KBM-7 (cell line): ENCODE measurements at regions not wholly inside any gene's neighbourhood (a gene's known extent, or its start where the extent isn't known, plus 50 kb on each side); places are given as distances from the start of the nearest gene placed in this dataset.

Source experiments
- DNase-seq: peaks from one replicate; pipeline ENCODE4 v3.0.0-alpha.2; 2015
- in situ Hi-C: fragments of 300-500 bp; cut with MboI; formaldehyde crosslinking; loops from 2 replicates; pipeline ENCODE4 v1.14.3; 2020; ENCODE audit warnings: low sequenced_read_pairs, low pct_unique_long_range_greater_than_20kb, mixed read lengths

- DNase-seq, result no peak
- in situ Hi-C loops, result no loop called here
Measured at GRCh38 chr3:17945018-17945798, 202.8 kb upstream of the TBC1D5 start.

- no peak for DNase-seq
- in situ Hi-C loops, result no loop called here
Measured at GRCh38 chr3:17942856-17943255, 200.4 kb upstream of the TBC1D5 start.

GRCh38 chr3:17941766-17942165 is 199.3 kb upstream of the TBC1D5 start:
- no peak for DNase-seq
- in situ Hi-C loops, result no loop called here

GRCh38 chr3:17941152-17941551 is 198.7 kb upstream of the TBC1D5 start:
- no peak for DNase-seq
- in situ Hi-C loops, result no loop called here

- no peak for DNase-seq
- in situ Hi-C loops, result no loop called here
Measured at GRCh38 chr3:17939157-17939556, 196.7 kb upstream of the TBC1D5 start.

GRCh38 chr3:17938313-17938712 is 195.9 kb upstream of the TBC1D5 start:
- in situ Hi-C loops, result no loop called here
- DNase-seq, result no peak

GRCh38 chr3:17936736-17937480 is 194.5 kb upstream of the TBC1D5 start:
- in situ Hi-C loops, result no loop called here
- no peak for DNase-seq

- in situ Hi-C loops, result no loop called here
- no peak for DNase-seq
Measured at GRCh38 chr3:17935222-17935621, 192.8 kb upstream of the TBC1D5 start.

GRCh38 chr3:17932136-17932771 is 189.8 kb upstream of the TBC1D5 start:
- in situ Hi-C loops, result no loop called here

GRCh38 chr3:17931131-17931530 is 188.7 kb upstream of the TBC1D5 start:
- in situ Hi-C loops, result no loop called here

More at GRCh38 chr3:17932136-17932771, 189.8 kb upstream of the TBC1D5 start:
- DNase-seq, result no peak

GRCh38 chr3:17928502-17929145 is 186.2 kb upstream of the TBC1D5 start:
- in situ Hi-C loops, result no loop called here
- no peak for DNase-seq

More at GRCh38 chr3:17931131-17931530, 188.7 kb upstream of the TBC1D5 start:
- DNase-seq, result no peak

GRCh38 chr3:17927036-17927435 is 184.6 kb upstream of the TBC1D5 start:
- in situ Hi-C loops, result no loop called here
- no peak for DNase-seq

GRCh38 chr3:17915341-17915740 is 172.9 kb upstream of the TBC1D5 start:
- DNase-seq, result no peak
- in situ Hi-C loops, result no loop called here

- in situ Hi-C loops, result no loop called here
- no peak for DNase-seq
Measured at GRCh38 chr3:17913359-17913758, 170.9 kb upstream of the TBC1D5 start.

- in situ Hi-C loops, result no loop called here
- peak; percentile 68 for DNase-seq
Measured at GRCh38 chr3:17911986-17912760, 169.7 kb upstream of the TBC1D5 start.

- in situ Hi-C loops, result no loop called here
- peak; percentile 49 for DNase-seq
Measured at GRCh38 chr3:17910922-17911321, 168.5 kb upstream of the TBC1D5 start.

GRCh38 chr3:17909714-17910113 is 167.3 kb upstream of the TBC1D5 start:
- DNase-seq, result no peak
- in situ Hi-C loops, result no loop called here

- in situ Hi-C loops, result no loop called here
Measured at GRCh38 chr3:17908399-17909191, 166.2 kb upstream of the TBC1D5 start.

More at GRCh38 chr3:17908399-17909191, 166.2 kb upstream of the TBC1D5 start:
- DNase-seq, result no peak
